ENCODE measurements at regions not wholly inside any gene's neighbourhood (a gene's known extent, or its start where the extent isn't known, plus 50 kb on each side); places are given as distances from the start of the nearest gene placed in this dataset.

DNA sequence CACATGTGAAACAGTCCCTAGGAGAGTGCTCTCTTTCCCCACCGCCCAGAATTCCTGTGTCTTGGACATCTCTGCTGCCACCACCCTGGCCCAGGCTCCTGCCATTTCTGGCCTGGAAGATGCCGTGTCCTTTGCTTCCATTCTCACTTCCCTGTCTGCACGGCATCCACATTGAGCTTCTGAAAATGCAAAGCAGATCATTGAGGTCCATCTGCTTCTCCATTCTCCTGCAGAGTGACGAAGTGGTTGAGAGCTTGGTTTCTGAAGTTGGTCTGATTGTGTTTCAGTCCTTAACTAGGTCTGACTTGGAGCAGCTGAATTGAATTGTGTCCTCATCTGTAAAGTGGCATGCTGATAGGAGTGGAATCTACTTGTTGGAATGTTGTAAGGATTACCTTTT, 98.7 kb upstream of the MGAT5 start:
- DNase-seq (ENCODE audit: low spot score) (no peak), ATAC-seq (ENCODE audit: low FRiP score) (no peak)
- TF ChIP-seq, protein P1, sequence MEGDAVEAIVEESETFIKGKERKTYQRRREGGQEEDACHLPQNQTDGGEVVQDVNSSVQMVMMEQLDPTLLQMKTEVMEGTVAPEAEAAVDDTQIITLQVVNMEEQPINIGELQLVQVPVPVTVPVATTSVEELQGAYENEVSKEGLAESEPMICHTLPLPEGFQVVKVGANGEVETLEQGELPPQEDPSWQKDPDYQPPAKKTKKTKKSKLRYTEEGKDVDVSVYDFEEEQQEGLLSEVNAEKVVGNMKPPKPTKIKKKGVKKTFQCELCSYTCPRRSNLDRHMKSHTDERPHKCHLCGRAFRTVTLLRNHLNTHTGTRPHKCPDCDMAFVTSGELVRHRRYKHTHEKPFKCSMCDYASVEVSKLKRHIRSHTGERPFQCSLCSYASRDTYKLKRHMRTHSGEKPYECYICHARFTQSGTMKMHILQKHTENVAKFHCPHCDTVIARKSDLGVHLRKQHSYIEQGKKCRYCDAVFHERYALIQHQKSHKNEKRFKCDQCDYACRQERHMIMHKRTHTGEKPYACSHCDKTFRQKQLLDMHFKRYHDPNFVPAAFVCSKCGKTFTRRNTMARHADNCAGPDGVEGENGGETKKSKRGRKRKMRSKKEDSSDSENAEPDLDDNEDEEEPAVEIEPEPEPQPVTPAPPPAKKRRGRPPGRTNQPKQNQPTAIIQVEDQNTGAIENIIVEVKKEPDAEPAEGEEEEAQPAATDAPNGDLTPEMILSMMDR (IDR thresholded peaks at IDR 0.05) = no peak

DNA sequence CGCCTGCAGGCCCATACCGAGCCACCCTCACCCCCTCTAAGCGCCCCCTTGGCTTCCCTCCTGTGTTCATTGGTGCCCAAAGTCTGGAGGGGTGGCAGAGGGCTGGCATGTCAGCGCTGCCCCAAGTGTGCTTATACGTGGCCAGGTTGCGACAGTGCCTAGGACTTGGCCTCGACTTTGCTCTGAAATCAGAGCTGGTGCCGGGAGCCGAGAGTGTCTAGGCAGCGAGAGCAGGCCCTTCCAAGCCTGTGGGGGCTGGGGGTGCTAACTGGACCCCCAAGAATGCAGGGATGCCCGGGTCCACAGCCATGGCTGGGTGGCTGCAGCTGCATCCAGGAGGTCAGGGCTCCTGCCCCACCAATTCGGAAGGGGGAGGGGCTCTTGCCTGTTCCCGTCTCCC, 95.6 kb upstream of the MGAT5 start:
- ATAC-seq (ENCODE audit: low FRiP score) = no peak
- TF ChIP-seq, protein P1 (IDR thresholded peaks at IDR 0.05) = no peak
- no peak for DNase-seq (ENCODE audit: low spot score)

DNA sequence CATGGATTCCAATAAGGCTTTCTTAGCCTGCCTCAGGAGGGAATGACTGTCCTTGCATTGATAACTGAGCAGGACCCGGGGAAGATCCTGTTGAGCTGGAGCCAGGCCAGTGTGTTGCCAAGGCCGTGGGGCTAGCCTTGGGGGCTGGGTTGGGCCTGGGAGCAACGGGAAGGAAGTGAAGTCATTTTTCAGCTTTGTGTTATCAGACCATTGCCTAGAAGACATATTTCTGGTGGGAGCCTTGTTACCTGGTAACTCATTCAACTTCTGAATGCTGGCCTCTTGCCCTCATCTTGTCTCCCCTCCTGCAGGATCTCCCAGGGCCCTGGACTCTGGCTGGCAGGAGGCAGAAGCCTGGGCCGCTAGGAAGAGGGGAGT, 92.7 kb upstream of the MGAT5 start:
- ATAC-seq (ENCODE audit: low FRiP score) (no peak), DNase-seq (ENCODE audit: low spot score) (no peak)
- TF ChIP-seq, protein P1 (IDR thresholded peaks at IDR 0.05) = no peak

DNA sequence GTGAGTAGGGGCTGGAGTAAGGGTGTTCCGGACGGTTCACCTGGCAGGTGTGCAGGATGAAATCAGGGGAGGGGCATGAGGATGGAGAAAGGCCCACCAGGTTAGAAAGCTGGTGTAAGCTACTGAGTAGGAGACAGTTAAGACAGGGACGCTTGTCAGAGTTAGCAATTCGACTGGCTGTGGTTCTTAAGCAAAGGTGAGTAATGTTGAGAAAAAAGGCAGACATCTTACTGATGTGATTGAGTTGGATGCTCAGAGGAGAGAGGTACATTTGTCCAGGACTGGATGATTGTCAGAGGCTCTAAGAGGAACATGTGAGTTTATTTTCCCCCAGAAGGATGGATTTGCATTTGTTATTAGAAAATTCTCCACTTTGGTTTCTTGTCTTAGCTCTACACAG, 90.5 kb upstream of the MGAT5 start:
- TF ChIP-seq, protein P1 (IDR thresholded peaks at IDR 0.05) = no peak
- ATAC-seq (ENCODE audit: low FRiP score) = no peak
- DNase-seq (ENCODE audit: low spot score) = no peak

DNA sequence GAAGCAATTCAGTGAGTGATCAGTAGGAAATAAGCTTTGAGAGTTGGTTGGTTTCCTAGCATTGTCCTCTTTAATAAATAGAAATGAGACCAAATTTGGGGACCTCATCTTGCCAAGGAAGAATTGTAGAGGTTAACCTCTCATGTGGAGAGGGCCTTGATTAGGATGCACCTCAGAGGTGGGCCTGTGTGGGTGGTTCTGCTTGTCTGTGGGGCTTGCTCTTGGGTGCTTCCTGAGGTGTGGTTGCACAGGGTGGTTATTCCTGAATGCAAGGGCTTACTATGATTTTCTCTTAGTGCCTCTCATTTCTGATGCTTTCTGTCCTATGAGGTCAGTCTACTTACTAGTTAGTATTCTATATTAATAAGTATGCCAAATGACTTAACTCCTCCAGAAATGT, 89.6 kb upstream of the MGAT5 start:
- ATAC-seq (ENCODE audit: low FRiP score) (no peak), DNase-seq (ENCODE audit: low spot score) (no peak)
- TF ChIP-seq, protein P1 (IDR thresholded peaks at IDR 0.05) = no peak

DNA sequence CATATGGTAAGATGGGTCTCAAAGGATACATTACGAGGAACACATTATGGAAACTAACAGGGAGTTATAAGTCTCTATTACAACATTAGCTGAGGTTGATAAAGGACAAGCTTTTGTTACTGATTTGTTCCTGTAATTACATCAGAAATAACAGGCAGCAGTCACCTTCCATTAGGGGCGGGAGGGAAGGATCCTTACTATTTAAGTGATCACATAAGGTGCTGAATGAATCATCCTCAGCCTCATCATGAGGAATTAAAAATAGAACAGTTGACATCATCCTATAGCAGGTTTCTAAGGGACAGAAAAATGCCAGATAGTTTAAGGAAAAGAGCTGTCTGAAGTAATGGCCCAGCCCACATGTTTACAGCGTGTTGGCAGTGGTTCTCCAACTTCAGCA, 86.9 kb upstream of the MGAT5 start:
- DNase-seq (ENCODE audit: low spot score) = no peak
- no peak for ATAC-seq (ENCODE audit: low FRiP score)
- TF ChIP-seq, protein P1 (IDR thresholded peaks at IDR 0.05) = no peak

DNA sequence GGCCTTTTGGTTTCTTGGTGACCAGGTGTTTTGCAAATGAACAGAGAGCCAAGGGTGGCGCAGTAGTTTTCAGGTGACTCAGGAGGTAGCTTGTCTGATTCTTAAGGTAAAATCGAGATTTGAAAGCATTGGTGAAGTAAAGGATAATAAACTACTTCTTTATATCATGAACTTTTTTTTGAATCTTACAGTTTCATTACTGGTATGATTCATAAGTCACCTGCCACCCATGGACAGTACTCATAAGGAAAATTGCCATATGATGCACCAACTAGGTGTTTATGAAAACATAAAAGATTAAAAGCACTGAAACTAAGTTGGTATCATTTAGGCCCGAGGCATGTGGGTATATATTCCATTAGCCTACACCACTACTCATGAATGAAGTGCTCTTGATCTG, 84.1 kb upstream of the MGAT5 start:
- TF ChIP-seq, protein P1 (IDR thresholded peaks at IDR 0.05) = no peak
- ATAC-seq (ENCODE audit: low FRiP score) (no peak), DNase-seq (ENCODE audit: low spot score) (no peak)

Measured in omental fat pad (tissue), 3 donors.